ENCODE measurements at regions not wholly inside any gene's neighbourhood (a gene's known extent, or its start where the extent isn't known, plus 50 kb on each side); places are given as distances from the start of the nearest gene placed in this dataset.

GRCh38 chr9:108039493-108039892, 549.9 kb upstream of the KLF4 start:
- no peak for DNase-seq

More at GRCh38 chr9:108039493-108039892, 549.9 kb upstream of the KLF4 start:
- WGBS, 2 experiments (ENCODE audit: extremely low coverage in 2 of 2, insufficient read length in 1 of 2), result 100% methylated on average over 1 of the region's 1 CpG; no CpG with 5 or more reads in 1 of the 2 experiments
- Histone ChIP-seq H2AK9ac (replicated peaks; ENCODE audit: low read depth, low read length, poor library complexity) (no peak overlapping the region), H2BK20ac (ENCODE audit: low read depth, low read length) (no peak overlapping the region), H3K9me3 (ENCODE audit: control insufficient read depth, insufficient read depth, low read length) (no peaks in the 10 kb centered on the region; the same call in 1 of the 2 replicates), H4K5ac (ENCODE audit: low read depth, low read length) (no peak overlapping the region), H3K9ac (ENCODE audit: low read depth, low read length) (no peak overlapping the region), H3K56ac (ENCODE audit: extremely low read depth, insufficient read depth, low read length) (no peak overlapping the region), H3K4me2 (ENCODE audit: low read depth, low read length) (no peak overlapping the region), H2BK120ac (ENCODE audit: low read depth, low read length) (no peak overlapping the region), H3K27me3 (ENCODE audit: control insufficient read depth, insufficient read depth, low read length) (no peaks in the 10 kb centered on the region), H3K23ac (ENCODE audit: low read depth, low read length) (no peak overlapping the region), H3K4me1 (ENCODE audit: control insufficient read depth, insufficient read depth, low read length) (peaks cover 24% of the 10 kb centered on the region), H3K4me3 (ENCODE audit: insufficient read depth, low read depth, low read length) (no peak overlapping the region), H4K20me1 (ENCODE audit: insufficient read depth, low read length) (no peaks in the 10 kb centered on the region), H3K18ac (ENCODE audit: low read depth, low read length) (no peak overlapping the region), H3K36me3 (ENCODE audit: control insufficient read depth, insufficient read depth, low read length) (no peaks in the 10 kb centered on the region), H2AK5ac (ENCODE audit: low read depth, low read length) (no peak overlapping the region), H3K79me1 (ENCODE audit: low read depth in 1 of 2, low read length in 2 of 2) (no peaks in the 10 kb centered on the region), H3K9me1 (ENCODE audit: insufficient read depth, low read length) (peaks cover 12% of the 10 kb centered on the region), H4K8ac (ENCODE audit: low read depth in 2 of 2, low read length in 2 of 2) (no peak overlapping the region), H2BK5ac (ENCODE audit: low read depth, low read length, poor library complexity, severe bottlenecking) (no peak overlapping the region), H3K14ac (replicated peaks; ENCODE audit: low read depth, low read length) (no peak overlapping the region), H4K91ac (ENCODE audit: insufficient read depth, low read depth, low read length) (no peak overlapping the region), H3K27ac (ENCODE audit: insufficient read depth, low read length) (no peak overlapping the region), H2AFZ (replicated peaks; ENCODE audit: low read length, poor library complexity) (no peak overlapping the region), H3K4ac (ENCODE audit: low read depth, low read length) (no peak overlapping the region), H2BK15ac (ENCODE audit: low read depth, low read length) (0 out of 3 replicates have a peak overlapping the region, but pooled peaks have one; percentile 20)
- in situ Hi-C loops (cut with MboI; ENCODE audit: low sequenced_read_pairs), result no loop called here
- intact Hi-C loops (cut with micrococcal nuclease), result no loop called here
- ATAC-seq (ENCODE audit: low read depth), result no peak
- TF ChIP-seq BHLHE40 (IDR thresholded peaks at IDR 0.05; ENCODE audit: low read depth, low read length) (no peak), CEBPB (IDR thresholded peaks at IDR 0.05; ENCODE audit: low read depth, low read length) (peak; percentile 96)
- no TSS peak for BruUV-seq (replicated peaks)
- CTCF ChIA-PET, result interaction anchor here (0.5 to 1.0 kb wide), 3 partner anchors 20 to 574 kb away, joined by 3 read pairs; no protein-coding TSS in a partner anchor
- POLR2A ChIA-PET (ENCODE audit: unreplicated experiment), result no interaction called here
- dilution Hi-C loops (cut with HindIII; ENCODE audit: low sequenced_read_pairs, unreplicated experiment), result no loop called here
